Activated CD8-positive, alpha-beta T cell treated with anti-CD3 and anti-CD28 coated beads for 36 hours (primary cell): ENCODE measurements at regions not wholly inside any gene's neighbourhood (a gene's known extent, or its start where the extent isn't known, plus 50 kb on each side); places are given as distances from the start of the nearest gene placed in this dataset.

Experiments
- ATAC-seq: fragments of 200-7000 bp; cut with Tn5 transposase; one replicate; pipeline ENCODE4 v1.10.0; 2021; ENCODE audit warnings: mild to moderate bottlenecking, moderate library complexity
- CTCF ChIA-PET: fragments of 350-600 bp; sonication (Branson Sonifier 250); formaldehyde crosslinking; loops from one replicate; lab custom pipeline; 2021; ENCODE audit warnings: antibody characterized with exemption; lab: Charles Lee
- POLR2A ChIA-PET: fragments of 350-600 bp; sonication (Branson Sonifier 250); formaldehyde crosslinking; loops from one replicate; lab custom pipeline; 2021; ENCODE audit warnings: antibody characterized with exemption; lab: Charles Lee
- DNase-seq: peaks from one replicate; pipeline ENCODE4 v3.0.0-alpha.2; 2020
- H3K27ac Mint-ChIP-seq: one replicate; pipeline ENCODE4 v1.8.0; 2021; ENCODE audit warnings: mild to moderate bottlenecking, mixed read lengths
- H3K27me3 Mint-ChIP-seq: one replicate; pipeline ENCODE4 v1.8.0; 2021; ENCODE audit warnings: mixed read lengths
- H3K36me3 Mint-ChIP-seq: one replicate; pipeline ENCODE4 v1.8.0; 2021; ENCODE audit warnings: low read depth, mixed read lengths
- H3K4me1 Mint-ChIP-seq: one replicate; pipeline ENCODE4 v1.8.0; 2021; ENCODE audit warnings: low read depth, mixed read lengths
- H3K4me3 Mint-ChIP-seq: one replicate; pipeline ENCODE4 v1.8.0; 2021; ENCODE audit warnings: mild to moderate bottlenecking, moderate library complexity, mixed read lengths
- H3K9me3 Mint-ChIP-seq: one replicate; pipeline ENCODE4 v1.8.0; 2021; ENCODE audit warnings: mixed read lengths
- CTCF ChIP-seq: fragments of 200-600 bp; IDR thresholded peaks from one replicate; pipeline ENCODE4 v1.8.0; 2022; ENCODE audit warnings: antibody characterized with exemption, mild to moderate bottlenecking
- intact Hi-C: fragments of 100-400 bp; cut with micrococcal nuclease; formaldehyde crosslinking; loops from one replicate; pipeline ENCODE4 v1.10.0; 2022

DNA sequence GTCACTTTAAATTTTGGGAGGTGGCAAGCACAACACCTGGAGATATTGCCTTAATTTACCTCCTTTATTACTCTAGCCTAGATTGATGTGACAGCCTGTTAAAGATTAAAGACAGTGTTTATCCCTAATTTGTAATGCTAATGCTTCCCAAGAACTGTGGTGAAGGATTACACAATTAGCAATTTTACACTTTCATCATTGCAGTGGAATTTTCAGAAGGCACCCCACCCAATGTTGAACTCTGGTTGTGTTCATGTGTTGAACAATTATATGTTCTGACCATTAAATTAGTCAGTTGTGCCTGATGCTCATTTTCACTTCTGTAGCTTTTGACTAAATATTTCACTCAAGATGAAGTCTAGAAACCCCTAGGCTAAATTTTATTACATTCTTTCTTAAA lies 317.1 kb upstream of the CWC22 start:
- H3K4me1 Mint-ChIP-seq, result no peaks in the 10 kb centered on the region
- POLR2A ChIA-PET, result no interaction called here
- no peak for TF ChIP-seq CTCF
- H3K9me3 Mint-ChIP-seq, result peaks cover 3% of the 10 kb centered on the region
- no peak overlapping the region for H3K27ac Mint-ChIP-seq
- no peak overlapping the region for H3K4me3 Mint-ChIP-seq
- no peaks in the 10 kb centered on the region for H3K36me3 Mint-ChIP-seq
- CTCF ChIA-PET, result no interaction called here
- no peak for ATAC-seq
- intact Hi-C loops, result no loop called here
- DNase-seq, result no peak
- H3K27me3 Mint-ChIP-seq, result peaks cover 2% of the 10 kb centered on the region

DNA sequence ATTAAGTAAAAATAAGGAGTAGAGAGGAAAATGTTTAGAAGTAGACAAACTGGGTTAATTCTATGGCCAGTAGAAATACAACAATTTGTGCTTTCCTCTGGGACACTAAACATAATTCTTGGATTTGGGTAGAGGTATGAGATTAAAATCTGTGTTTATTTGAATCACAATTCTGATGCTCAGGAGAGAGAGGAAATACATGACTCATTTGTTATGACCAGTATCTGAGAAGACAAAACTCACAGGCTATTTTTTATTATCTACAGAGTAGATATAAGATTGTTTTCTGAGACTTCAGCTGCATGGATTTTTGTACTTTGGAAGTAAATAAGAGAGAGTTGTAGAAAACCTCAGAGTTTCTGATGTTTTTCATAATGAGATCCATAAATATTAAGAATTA lies 315.7 kb upstream of the CWC22 start:
- no peaks in the 10 kb centered on the region for H3K36me3 Mint-ChIP-seq
- H3K9me3 Mint-ChIP-seq, result peaks cover 3% of the 10 kb centered on the region
- no peak for TF ChIP-seq CTCF

GRCh38 chr2:180319586-180320405 lies 312.7 kb upstream of the CWC22 start:
- Mint-ChIP-seq H3K27ac (no peak overlapping the region), H3K27me3 (no peaks in the 10 kb centered on the region), H3K4me3 (no peak overlapping the region), H3K9me3 (peaks cover 5% of the 10 kb centered on the region), H3K36me3 (no peaks in the 10 kb centered on the region), H3K4me1 (no peaks in the 10 kb centered on the region)
- DNase-seq (no peak), ATAC-seq (no peak)
- intact Hi-C loops, result no loop called here
- no peak for TF ChIP-seq CTCF
- ChIA-PET POLR2A (no interaction called here), CTCF (no interaction called here)

More for the DNA sequence above, 315.7 kb upstream of the CWC22 start:
- DNase-seq (no peak), ATAC-seq (no peak)
- POLR2A ChIA-PET, result no interaction called here
- no peak overlapping the region for H3K27ac Mint-ChIP-seq
- H3K27me3 Mint-ChIP-seq, result peaks cover 2% of the 10 kb centered on the region
- no peak overlapping the region for H3K4me3 Mint-ChIP-seq
- intact Hi-C loops, result no loop called here
- CTCF ChIA-PET, result no interaction called here
- no peaks in the 10 kb centered on the region for H3K4me1 Mint-ChIP-seq

- Mint-ChIP-seq H3K4me3 (no peak overlapping the region), H3K36me3 (no peaks in the 10 kb centered on the region), H3K9me3 (peaks cover 2% of the 10 kb centered on the region), H3K27ac (no peak overlapping the region), H3K27me3 (no peaks in the 10 kb centered on the region), H3K4me1 (no peaks in the 10 kb centered on the region)
- ChIA-PET POLR2A (no interaction called here), CTCF (no interaction called here)
- intact Hi-C loops, result no loop called here
- DNase-seq, result no peak
- TF ChIP-seq CTCF, result no peak
- ATAC-seq, result no peak
Measured at GRCh38 chr2:180314086-180314485, 307.0 kb upstream of the CWC22 start.

DNA sequence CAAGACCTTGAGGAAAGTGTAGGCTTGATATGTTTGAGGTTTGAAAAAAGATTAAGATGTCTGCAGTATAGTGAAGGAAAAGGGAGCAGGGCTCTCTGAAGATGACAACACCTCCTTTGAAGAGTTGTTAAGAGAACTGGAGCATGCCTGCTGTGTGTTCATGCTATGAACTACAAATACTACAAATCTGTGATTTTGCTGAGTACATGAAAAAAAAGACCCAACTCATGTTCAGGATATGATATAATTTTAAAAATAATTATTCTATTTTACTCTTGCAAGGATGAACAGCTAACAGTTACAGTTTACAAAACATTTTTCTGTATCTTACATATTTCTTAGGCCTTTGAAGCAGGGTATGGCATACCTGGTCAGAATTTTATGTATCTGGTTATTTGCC lies 305.4 kb upstream of the CWC22 start:
- no peak for TF ChIP-seq CTCF
- ATAC-seq (no peak), DNase-seq (no peak)
- H3K36me3 Mint-ChIP-seq, result no peaks in the 10 kb centered on the region
- no peak overlapping the region for H3K4me3 Mint-ChIP-seq
- H3K9me3 Mint-ChIP-seq, result peaks cover 2% of the 10 kb centered on the region
- H3K4me1 Mint-ChIP-seq, result no peaks in the 10 kb centered on the region
- intact Hi-C loops, result no loop called here
- no peaks in the 10 kb centered on the region for H3K27me3 Mint-ChIP-seq
- ChIA-PET CTCF (no interaction called here), POLR2A (no interaction called here)
- H3K27ac Mint-ChIP-seq, result no peak overlapping the region
